ENCODE measurements at regions not wholly inside any gene's neighbourhood (a gene's known extent, or its start where the extent isn't known, plus 50 kb on each side); places are given as distances from the start of the nearest gene placed in this dataset.

DNA sequence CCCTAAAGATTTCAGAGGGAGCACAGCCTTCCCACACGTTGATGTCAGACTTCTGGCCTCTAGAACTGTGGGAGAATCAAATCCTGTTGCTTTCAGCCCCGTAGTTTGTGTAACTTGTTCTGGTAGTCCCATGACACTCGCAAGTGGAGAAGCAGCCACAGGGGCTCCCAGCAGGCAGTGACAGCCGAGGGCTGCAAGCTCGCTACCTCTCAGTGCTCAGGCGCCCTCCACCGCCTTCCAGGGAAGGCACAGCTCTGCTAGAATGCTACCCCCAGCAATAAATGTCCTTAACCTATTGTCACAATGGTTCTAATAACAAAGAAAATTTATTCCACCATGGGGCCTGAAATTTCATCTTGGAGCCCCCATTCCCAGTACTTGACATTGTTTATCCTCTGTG, 143.1 kb upstream of the ZNF236 start:
- no peak for DNase-seq

DNA sequence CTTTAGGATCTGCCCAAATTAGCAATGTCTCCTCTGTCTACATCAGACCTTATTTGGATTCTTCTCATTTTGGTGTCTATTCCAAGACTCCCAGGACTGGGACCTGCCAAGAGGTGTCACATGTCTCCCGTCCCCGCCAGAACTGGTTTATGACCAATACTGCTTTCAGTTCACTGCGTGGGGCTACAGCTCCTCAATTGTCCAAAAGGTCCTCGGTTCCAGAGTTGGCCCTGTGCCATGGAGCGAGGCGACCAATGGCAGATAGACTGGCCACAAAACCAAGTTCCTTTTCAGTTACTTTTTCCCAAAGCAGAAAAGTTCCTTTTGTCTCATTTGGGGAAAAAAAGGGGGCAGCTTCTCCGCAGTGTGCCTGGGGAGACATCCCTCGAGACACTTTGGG, 144.1 kb upstream of the ZNF236 start:
- DNase-seq: no peak

DNA sequence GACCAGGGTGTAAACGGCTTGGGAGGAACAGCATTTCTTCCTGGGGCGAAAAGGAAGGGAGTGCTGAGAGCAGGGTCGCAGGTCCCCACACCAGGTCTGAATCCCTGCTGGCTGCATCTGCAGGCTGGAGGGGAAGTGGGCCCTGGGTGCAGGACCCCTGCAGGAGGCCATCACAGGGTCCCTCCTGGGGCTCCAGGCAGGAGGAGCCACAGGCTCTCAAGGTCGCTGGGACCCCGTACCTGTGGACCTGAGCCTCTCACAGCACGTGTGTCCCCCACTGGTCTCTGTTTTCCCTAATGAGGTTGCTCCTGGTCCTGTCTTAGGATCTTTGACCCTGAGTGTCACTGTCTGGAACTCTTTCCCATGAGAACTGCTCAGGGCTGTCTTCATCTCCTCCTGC, 147.8 kb upstream of the ZNF236 start:
- no peak for DNase-seq

DNA sequence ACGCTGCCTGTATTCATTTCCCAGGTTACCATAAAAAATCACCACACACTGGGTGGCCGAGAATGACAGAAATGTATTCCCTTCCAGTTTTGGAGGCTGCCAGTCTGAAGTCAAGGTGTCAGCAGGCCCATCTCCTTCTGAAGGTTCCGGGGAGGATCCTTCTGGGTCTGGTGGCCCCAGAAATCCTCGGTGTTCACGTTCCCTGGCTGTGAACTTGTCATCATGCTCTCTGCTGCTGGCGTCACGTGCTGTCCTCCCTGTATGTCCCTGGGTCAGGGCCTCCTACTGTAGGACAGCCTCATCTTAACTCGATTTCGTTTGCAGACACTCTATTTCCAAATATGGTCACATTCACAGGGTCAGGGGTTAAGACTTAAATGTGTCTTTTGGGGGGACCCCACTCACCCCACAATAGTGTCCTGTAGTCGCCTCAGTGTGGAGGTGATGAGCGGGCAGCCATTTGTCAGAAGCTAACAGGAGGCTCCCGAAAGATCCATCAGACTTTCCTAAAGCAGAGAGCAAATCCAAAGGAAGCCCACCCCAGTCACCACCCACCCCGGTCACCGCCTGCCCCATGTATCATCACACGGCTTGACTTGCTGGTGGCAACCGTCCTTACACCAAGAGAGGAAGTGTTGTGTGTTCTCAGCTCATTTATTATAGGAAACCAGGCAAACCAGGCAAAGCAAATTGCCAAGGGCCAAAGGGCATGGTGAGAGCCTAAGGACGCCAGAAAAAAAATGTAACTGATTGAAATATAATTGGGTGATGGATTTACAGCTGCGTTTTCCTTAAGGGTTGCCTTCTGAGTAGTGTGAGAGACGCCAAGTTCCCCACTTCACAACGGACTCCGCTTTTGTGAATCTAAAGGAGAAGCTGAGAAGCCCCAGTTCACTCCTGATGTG, 148.8 kb upstream of the ZNF236 start:
- no peak for DNase-seq

DNA sequence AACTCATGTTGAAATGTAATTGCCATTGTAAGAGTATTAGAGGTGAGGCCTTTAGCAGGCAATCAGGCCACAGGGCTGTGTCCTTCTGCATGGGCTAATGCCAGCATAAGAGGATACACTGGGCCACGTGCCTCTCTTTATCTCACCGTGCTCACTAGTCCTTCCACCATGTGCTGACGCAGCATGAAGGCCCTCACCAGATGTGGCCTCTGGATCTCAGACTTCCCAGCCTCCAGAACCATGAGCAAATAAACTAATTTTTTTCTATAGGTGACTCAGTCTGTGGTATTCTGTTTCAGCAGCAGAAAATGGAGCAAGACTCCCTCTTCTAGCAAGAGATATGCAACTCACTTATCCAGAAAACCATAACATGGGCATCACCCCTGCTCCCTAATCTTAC, 149.7 kb upstream of the ZNF236 start:
- peak; percentile 68 for DNase-seq

DNA sequence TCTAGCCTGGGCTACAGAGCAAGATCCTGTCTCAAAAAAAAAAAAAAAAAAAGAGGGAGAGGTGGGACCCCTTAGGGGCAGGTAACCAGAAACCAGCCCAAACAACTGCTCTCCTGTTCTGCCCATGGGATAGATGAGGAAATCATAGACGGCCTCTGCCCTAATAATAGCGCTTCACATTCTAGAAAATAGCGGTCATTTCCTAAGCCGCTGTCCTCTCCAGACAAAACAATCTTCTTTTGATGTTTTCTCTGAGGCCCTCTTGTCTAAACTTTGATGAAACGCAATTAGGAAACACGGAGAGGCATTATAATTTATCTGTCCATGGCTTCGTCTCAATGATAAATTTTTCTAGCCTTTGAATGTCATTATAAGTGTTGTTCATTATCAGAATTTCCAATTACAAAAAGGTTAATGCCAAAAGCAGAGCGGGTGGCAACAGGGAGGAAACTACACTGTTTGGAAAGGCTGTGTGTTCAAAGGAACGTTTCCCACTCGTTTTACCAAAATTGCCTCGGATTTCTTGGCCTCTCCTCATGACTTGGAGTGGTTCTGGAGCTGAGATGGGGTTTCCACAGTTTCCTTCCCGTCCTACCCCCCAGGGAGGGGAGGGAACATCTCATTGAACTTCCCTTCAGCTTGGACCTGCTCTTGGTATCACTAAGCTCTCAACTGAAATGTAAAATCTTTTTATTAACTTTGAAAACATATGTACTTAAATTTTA, 151.6 kb upstream of the ZNF236 start:
- DNase-seq: no peak

DNA sequence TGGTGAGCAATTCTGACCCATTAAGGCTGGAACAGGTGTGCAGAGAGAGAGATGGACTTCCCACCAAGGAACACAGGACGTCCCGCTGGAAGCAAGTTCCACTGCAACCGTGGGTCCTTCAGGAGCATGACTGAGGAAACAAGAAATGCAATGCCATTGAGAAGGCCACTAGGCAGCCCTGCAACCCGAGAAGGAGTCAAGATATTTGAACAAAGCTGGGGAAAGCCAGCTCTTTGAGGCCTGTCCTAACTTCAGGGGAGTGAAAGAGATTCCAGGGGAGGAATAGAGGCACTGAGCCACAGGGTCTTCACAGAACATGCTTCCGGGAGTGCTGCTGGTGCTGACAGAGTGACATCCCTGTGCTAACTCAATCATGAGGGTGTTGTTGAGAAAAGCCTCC, 153.8 kb upstream of the ZNF236 start:
- DNase-seq: no peak

DNA sequence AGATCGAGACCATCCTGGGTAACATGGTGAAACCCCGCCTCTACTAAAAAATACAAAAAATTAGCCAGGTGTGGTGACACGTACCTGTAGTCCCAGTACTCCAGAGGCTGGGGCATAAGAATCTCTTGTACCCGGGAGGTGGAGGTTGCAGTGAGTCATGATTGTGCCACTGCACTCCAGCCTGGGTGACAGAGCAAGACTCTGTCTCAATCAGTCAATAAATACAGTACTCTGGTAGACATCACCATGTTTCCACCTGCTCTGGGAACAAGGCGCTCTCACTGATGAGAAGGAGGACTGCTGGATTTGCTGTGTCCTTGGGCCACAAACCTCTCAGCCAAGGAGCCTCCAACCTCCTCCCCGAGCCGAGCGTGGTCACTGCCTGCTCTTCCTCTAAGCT, 154.2 kb upstream of the ZNF236 start:
- DNase-seq: no peak

DNA sequence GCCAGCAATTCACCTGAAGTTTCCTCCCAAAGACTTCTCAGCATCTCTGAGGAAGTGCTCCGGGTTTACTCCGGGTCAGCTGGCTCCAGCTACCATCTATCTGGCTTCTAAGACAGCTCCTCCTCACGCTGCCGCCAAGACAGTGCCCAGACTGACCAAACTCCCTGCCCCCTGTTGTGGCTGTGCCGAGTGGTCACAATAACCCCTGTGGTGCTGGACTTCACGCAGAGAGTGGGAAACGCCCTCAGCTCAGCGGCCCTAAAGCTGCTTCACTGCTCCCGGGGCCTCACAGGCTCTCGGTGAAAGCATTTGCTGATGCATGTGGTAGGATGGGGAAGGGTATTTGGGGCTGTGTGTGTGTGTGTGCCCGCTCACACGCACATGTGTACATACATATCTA, 154.8 kb upstream of the ZNF236 start:
- no peak for DNase-seq

DNA sequence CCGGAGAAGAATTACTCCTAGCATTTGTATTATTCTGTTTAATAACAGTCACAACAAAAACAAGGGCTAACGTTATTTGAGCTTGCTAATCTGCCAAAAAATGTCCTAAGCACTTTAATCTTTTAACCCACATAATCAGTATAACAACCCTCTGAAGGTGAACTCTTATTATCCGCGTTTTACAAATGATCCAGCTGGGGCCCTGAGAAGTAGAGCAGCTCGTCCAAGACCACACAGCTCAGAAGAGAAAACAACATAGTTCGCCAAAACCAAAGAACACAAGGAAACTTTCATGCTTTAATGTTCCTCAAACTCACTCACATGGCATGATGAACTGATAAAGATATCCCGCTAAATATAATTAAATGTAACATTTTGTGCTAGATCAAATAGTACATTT, 159.7 kb upstream of the ZNF236 start:
- no peak for DNase-seq

DNA sequence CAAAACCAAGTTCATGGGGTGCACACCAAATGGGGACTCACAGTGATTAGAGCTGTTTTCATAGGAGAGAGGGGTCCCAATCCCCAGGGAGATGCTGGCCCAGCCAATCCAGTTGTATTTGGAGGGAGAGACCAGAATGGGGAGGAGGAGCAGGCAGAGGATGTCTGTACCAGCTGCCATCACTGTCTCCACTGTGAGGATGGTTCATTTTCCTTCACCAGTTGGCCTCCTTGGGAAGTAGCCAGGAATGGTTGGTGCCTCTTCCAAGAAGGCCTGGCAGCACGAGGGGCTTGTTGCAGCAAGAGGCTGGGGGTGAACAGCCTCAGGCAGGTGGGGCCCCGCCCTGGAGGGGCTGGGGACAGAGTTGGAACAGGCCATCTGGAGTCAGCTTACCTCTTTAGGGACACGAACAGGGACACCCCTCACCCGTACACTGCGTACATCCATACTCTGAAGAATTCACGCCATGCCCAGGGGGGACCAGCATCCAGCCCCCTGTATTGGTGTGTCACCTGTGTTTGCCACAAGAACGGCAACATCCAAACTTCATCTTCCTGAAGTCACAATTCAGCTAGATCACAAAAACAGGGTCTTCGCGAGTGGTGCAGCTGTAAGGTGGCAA, 161.7 kb upstream of the ZNF236 start:
- DNase-seq: no peak

DNA sequence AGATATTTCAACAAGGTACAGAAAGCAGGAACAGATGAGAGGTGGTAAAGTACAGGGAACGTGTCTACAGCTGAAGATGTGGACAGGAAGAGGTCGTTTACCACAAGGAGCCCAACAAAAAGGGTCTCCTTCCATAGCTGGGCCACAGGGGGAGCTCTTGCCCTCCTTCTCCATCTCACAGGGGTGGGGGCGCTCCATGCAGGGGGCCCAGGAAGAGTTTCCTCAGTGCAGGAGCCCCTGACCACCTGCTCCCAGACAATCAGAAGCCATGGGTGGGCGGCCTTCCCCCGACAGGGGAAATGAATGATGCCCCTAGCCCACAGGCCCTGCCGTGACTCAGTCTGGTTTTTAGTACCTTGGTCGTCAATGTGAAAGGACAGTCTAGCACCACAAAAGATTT, 163.6 kb upstream of the ZNF516 start:
- DNase-seq: no peak

DNA sequence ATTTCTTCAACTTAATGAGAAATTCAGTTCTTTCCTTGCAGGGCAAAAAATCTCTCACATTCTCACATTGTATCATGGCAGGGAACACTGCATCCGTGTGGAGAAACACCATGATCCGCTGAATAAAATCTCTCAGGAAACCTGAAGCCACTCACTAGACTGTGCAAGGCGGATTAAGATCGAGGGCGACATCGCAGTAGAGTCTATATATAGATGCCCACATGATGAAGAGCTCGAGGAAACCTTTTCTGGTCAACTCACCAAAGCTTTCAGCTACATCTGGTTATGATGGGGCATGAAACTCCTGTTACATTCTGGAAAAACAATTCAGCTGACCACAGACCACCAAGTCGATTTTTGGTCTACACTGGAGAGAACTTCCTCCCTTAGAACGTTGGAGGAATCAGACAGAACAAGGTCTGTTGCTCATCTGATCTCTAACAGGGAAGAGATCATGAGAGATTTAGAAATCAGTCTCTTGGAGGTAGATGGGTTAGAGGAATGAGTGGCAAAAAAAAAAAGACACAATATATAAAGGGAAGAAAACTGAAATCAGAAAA, 162.9 kb upstream of the ZNF516 start:
- DNase-seq: no peak

DNA sequence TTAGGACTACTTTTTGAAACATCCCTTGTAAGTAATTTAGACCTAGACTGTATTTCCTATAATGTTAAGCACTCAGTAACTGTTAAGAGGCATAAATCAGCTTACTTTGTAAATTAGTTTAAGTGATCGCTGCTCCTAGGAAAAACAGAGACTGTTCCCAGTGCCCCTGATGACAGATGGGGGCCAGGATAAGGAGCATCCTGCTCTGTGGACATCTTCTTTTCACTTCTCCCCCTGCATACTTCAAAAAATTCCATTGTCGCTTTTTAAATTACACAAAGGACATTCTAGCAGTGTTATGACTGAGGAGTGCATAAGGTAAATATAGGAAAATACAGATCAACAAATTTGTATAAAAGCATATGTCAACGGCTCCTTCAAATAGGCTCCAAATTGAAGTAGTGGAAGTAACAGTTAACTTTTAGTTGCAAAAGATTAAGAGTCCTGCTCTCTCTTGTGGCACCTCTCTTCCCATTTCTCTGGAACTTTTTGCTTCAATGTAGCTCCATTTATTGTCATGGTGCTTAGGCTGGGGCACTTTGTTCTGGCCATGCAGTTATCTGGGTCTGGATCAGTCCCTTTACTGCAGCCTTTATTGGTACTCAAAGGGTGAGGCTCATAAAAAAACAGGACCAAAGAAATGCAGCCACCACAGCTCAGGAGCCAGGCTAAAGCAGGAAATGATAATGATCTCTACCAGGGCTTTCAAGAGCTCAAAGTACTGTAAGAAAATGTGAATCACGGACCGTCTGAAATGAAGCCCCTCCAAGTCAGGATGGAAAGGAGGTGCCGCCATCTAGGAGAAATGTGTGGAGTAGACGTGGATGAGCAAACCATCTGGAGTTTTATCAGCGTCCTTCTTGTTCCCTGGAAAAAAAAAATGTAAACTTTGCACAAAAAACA, 162.1 kb upstream of the ZNF516 start:
- no peak for DNase-seq

DNA sequence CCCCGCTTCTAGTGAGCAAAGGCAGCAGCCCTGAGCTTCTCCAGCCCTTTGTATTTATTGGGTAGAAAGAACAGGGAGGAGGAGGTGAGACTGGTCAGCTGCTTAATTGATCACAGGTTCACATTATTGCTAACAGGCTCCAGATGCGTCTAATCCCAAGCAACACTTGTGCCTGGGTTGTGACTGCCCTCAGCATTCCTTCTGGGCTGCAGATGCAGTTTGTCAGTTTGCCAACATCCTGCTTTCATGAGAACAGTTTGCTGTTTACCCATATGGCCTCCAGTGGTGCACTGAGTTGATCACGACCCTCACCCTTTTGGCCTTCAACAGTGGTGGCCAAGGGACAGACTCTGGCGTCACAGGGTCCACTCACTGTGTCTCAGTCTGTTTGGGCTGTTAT, 159.5 kb upstream of the ZNF516 start:
- no peak for DNase-seq

DNA sequence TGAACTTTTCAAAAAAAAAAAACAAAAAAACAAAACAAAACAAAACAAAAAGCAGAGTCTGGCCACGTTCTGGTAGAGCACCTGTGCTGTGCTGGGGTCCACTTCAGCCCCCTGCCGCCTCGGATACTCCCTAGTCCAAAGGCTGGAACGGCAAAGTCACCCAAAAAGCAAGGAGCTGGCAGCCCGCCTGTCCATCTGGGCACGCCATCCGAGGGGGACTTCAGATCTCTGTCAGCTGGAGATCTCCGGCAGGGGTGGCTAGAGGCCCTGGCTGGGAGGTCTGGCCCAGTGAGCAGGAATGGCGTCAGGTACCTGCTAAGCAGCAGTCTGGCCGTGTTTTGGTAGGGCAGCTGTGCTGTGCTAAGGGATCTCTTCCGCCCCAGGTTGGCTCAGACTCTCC, 152.3 kb upstream of the ZNF516 start:
- DNase-seq: no peak

DNA sequence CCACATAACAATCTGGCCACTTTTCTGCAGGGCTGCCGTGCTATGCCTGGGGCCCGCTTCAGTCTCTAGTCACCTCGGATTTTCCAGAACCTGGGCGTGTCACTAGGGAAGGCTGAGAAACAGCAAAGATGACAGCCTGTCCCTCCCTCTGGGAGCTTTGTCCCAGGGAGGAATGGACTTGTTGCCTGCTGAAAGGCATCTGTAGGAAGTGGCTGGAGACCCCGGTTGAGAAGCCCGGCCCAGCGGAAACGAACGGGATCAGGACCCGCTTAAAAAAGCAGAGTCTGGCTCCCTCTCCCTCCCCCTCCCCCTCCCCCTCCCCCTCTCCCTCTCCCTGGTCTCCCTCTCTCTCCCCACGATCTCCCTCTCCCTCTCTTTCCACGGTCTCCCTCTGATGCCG, 149.5 kb upstream of the ZNF516 start:
- DNase-seq: no peak

DNA sequence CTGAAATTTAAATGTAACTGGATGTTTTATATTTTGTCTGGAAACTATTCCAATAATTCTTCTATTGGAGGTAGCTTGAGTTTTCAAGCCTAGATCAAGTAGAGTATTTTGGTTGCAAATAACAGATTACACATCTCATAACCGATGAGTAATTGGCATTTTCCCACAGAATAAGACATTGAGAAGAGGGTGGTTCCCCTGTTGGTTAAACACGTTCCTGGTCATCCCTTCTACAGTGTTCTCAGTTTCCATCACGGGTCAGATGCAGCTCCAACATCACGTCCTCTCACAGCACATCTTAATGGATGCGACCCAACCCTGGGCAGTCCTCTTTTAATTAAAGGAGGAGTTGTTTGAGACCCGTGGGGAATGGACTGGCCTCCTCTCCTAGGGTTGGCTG, 149.0 kb upstream of the ZNF516 start:
- DNase-seq: no peak

DNA sequence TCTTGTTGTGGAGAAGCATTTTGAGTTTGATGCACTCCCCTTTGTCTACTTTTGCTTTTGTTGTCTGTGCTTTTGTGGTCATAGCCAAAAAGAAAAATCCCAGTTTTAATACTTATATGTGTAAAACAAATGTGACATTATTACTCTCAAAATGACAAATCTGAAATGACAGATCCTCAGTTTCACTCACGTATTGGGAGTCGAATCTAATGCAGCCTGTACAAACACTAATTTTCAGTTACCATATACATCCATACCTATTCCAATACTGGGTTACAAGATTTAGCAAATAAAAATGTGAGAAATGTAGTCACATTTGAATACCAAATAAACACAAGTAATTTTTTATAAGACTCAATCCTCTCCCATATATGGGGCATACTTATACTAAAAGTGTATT, 148.2 kb upstream of the ZNF516 start:
- no peak for DNase-seq

DNA sequence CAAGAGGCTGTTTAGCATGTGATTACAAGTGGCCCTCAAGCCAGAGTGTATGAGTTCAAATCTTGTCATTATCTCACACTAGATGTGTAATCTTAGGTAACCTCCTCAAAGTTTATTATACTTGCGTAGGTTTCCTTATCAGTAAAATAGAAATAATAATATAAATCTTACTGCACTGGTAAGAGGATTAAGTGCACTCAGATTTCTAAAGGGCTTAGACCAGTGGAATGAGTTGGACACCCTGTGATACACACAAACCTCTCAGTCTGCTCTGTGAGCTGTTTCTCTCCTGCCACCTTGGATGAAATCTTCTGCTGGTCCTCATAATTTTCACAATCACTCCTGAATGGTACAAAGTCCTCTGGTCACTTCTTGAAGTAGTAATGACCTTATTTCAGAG, 145.4 kb upstream of the ZNF516 start:
- no peak for DNase-seq

DNA sequence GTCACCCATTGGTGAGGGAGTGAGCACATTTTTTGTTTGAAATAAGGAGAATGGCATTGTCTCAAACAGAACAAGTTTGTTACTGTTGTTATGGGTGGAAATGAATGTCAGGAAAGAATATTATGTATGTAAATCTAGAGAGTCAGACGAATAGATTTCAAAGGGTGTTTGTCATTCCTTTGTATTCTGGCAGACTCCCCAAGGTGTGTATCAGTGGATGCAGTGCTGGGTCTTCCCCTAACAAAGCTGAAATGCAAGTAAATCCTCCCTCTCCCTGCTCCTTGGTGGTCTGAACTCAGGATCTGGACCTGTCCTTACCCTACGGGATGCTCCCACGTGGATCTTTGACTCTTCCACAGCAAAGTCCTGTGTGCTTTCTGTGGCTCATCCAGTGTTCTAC, 139.5 kb upstream of the ZNF516 start:
- no peak for DNase-seq

DNA sequence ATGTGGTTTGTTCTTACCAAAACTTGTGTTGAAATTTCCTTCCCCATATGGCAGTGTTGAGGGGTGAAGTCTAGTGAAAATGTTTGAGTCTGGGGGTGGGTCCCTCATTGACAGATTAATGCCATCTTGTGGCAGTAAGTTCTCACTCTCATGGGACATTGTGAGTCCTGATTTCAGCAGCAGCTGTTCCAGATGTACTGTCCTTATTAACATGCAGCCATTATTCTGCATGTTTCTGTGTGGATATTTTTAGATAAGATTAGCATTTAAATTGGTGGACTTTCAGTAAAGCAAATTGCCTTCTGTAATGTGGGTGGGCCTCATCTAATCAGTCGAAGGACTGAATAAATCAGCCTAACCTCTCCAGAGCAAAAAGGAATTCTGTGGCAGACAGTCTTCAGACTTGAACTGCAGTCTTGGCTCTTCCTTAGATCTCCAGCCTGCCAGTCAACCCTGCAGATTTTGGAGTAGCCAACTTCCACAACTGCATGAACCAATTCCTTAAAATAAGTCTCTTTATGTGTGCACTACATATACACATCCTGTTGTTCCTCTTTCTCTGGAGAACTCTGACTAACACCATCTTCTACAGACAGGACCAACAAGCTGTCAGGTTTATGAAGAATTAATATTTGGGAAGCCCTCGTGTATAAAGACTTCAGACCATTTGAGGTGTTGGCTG, 138.7 kb upstream of the ZNF516 start:
- no peak for DNase-seq
